H1 (cell line): ENCODE measurements at regions not wholly inside any gene's neighbourhood (a gene's known extent, or its start where the extent isn't known, plus 50 kb on each side); places are given as distances from the start of the nearest gene placed in this dataset.

ENCODE experiments used
- CTCF ChIA-PET: fragments of 300-600 bp; sonication (Branson Sonifier 250); formaldehyde crosslinking; loops from one replicate; lab custom pipeline; 2021; ENCODE audit not compliant: partially characterized antibody; lab: Charles Lee
- POLR2A ChIA-PET: fragments of 300-600 bp; sonication (Branson Sonifier 250); formaldehyde crosslinking; loops from one replicate; lab custom pipeline; 2021; ENCODE audit warnings: inconsistent platforms; ENCODE audit not compliant: partially characterized antibody; lab: Charles Lee
- DNase-seq, 2 experiments: peaks; one replicate each; pipeline versions ENCODE4 v3.0.0 to v3.0.0-alpha.2; 2010 to 2022; ENCODE audit warnings: low spot score in 2 of 2, low read depth in 1 of 2, mixed read lengths in 1 of 2
- FAIRE-seq: peaks from 2 replicates; lab custom pipeline; 2011; peaks lifted over from hg19 to GRCh38; lab: Jason Lieb, UNC
- H2AFZ ChIP-seq: 2 replicates; pipeline ENCODE4 v1.8.1; 2012; ENCODE audit warnings: low read length, inconsistent platforms
- H2AK5ac ChIP-seq: 2 replicates; pipeline ENCODE4 v1.6.1; 2013; ENCODE audit warnings: low read depth, low read length
- H2BK120ac ChIP-seq: replicated peaks from 2 replicates; pipeline ENCODE3; 2013; ENCODE audit warnings: low read depth, low read length, inconsistent platforms
- H2BK12ac ChIP-seq: 2 replicates; pipeline ENCODE4 v1.6.1; 2013; ENCODE audit warnings: low read depth, low read length
- H2BK15ac ChIP-seq: 2 replicates; pipeline ENCODE4 v1.6.1; 2013; ENCODE audit warnings: low read length
- H2BK20ac ChIP-seq: 2 replicates; pipeline ENCODE4 v1.6.1; 2013; ENCODE audit warnings: low read length
- H2BK5ac ChIP-seq: 2 replicates; pipeline ENCODE4 v1.6.1; 2013; ENCODE audit warnings: low read depth, low read length
- H3K14ac ChIP-seq: 2 replicates; pipeline ENCODE4 v1.6.1; 2013; ENCODE audit warnings: inconsistent platforms; ENCODE audit not compliant: insufficient read length
- H3K18ac ChIP-seq: 2 replicates; pipeline ENCODE4 v1.6.1; 2013; ENCODE audit warnings: low read length; ENCODE audit errors: extremely low read depth
- H3K23ac ChIP-seq: 2 replicates; pipeline ENCODE4 v1.6.1; 2013; ENCODE audit warnings: inconsistent platforms; ENCODE audit not compliant: insufficient read length
- H3K23me2 ChIP-seq: 2 replicates; pipeline ENCODE4 v1.6.1; 2013; ENCODE audit warnings: low read depth, low read length
- H3K27ac ChIP-seq: 2 replicates; pipeline ENCODE4 v1.6.1; 2011; ENCODE audit warnings: low read depth, low read length, inconsistent platforms
- H3K27me3 ChIP-seq, 4 experiments: replicated peaks in 1 of 4; 1 replicate in 1 of 4; 2 replicates in 3 of 4; pipeline versions ENCODE4 v1.6.1 to v1.8.1; 2011 to 2013; ENCODE audit warnings: low read length in 3 of 4, mild to moderate bottlenecking in 3 of 4, inconsistent platforms in 2 of 4, mixed read lengths in 2 of 4, moderate library complexity in 1 of 4; ENCODE audit not compliant: control insufficient read depth in 3 of 4, insufficient read depth in 3 of 4; ENCODE audit errors: extremely low read depth in 1 of 4
- H3K36me3 ChIP-seq, 4 experiments: 2 replicates each; pipeline versions ENCODE4 v1.6.1 to v1.8.1; 2011 to 2013; ENCODE audit warnings: mild to moderate bottlenecking in 4 of 4, low read length in 3 of 4, moderate library complexity in 2 of 4, control low read depth in 1 of 4, inconsistent platforms in 1 of 4; ENCODE audit not compliant: insufficient read depth in 4 of 4, control insufficient read depth in 2 of 4
- H3K4ac ChIP-seq: replicated peaks from 2 replicates; pipeline ENCODE3; 2013; ENCODE audit warnings: low read length, low read depth, mixed read lengths, inconsistent platforms; ENCODE audit not compliant: insufficient read length
- H3K4me1 ChIP-seq, 4 experiments: replicated peaks in 1 of 4; 1 replicate in 1 of 4; 2 replicates in 3 of 4; pipeline versions ENCODE4 v1.6.1 to v1.8.1; 2011 to 2013; ENCODE audit warnings: low read length in 3 of 4, inconsistent platforms in 2 of 4, mixed read lengths in 1 of 4; ENCODE audit not compliant: insufficient read depth in 4 of 4, control insufficient read depth in 3 of 4
- H3K4me2 ChIP-seq, 2 experiments: 2 replicates each; pipeline versions ENCODE4 v1.6.1 to v1.8.1; 2011 to 2013; ENCODE audit warnings: low read depth in 2 of 2, low read length in 2 of 2, control low read depth in 1 of 2, inconsistent platforms in 1 of 2, mild to moderate bottlenecking in 1 of 2; ENCODE audit not compliant: insufficient read depth in 1 of 2
- H3K4me3 ChIP-seq, 4 experiments: fragments of 200-600, 300-600 bp in 1 of 4; sonication (generic), shearing (Covaris generic), sonication (Bioruptor Twin) in 1 of 4; 2 replicates each; pipeline versions ENCODE4 v1.5.1 to v1.8.1; 2011 to 2016; ENCODE audit warnings: low read length in 4 of 4, low read depth in 3 of 4, control low read depth in 2 of 4, inconsistent platforms in 2 of 4, mild to moderate bottlenecking in 2 of 4, mixed read lengths in 1 of 4, moderate library complexity in 1 of 4; ENCODE audit not compliant: insufficient read depth in 2 of 4; ENCODE audit errors: extremely low read depth in 1 of 4
- H3K56ac ChIP-seq: replicated peaks from 2 replicates; pipeline ENCODE3; 2013; ENCODE audit warnings: low read depth, mild to moderate bottlenecking, mixed read lengths, low read length, inconsistent platforms; ENCODE audit not compliant: insufficient read length
- H3K79me1 ChIP-seq: 2 replicates; pipeline ENCODE4 v1.6.1; 2013; ENCODE audit warnings: low read depth, low read length, control low read depth
- H3K79me2 ChIP-seq, 2 experiments: 2 replicates each; pipeline versions ENCODE4 v1.6.1 to v1.8.1; 2012 to 2013; ENCODE audit warnings: low read length in 2 of 2, mild to moderate bottlenecking in 2 of 2, inconsistent platforms in 1 of 2; ENCODE audit not compliant: insufficient read depth in 2 of 2, control insufficient read depth in 1 of 2
- H3K9ac ChIP-seq, 4 experiments: replicated peaks in 1 of 4; 1 replicate in 1 of 4; 2 replicates in 3 of 4; pipeline versions ENCODE4 v1.6.1 to v1.8.1; 2011 to 2013; ENCODE audit warnings: low read depth in 3 of 4, low read length in 3 of 4, control low read depth in 2 of 4, mild to moderate bottlenecking in 2 of 4, moderate library complexity in 2 of 4, inconsistent platforms in 1 of 4; ENCODE audit errors: extremely low read depth in 1 of 4
- H3K9me3 ChIP-seq, 2 experiments: 2 replicates each; pipeline versions ENCODE4 v1.6.1 to v1.8.1; 2012 to 2013; ENCODE audit warnings: mild to moderate bottlenecking in 2 of 2, moderate library complexity in 2 of 2, control low read depth in 1 of 2, inconsistent platforms in 1 of 2, low read depth in 1 of 2, low read length in 1 of 2, mixed read lengths in 1 of 2; ENCODE audit not compliant: insufficient read depth in 2 of 2
- H4K20me1 ChIP-seq, 2 experiments: replicated peaks in 1 of 2; 2 replicates each; pipeline versions ENCODE3 to v1.8.1; 2011 to 2013; ENCODE audit warnings: inconsistent platforms in 2 of 2, low read length in 2 of 2, mild to moderate bottlenecking in 1 of 2; ENCODE audit not compliant: insufficient read depth in 2 of 2, control insufficient read depth in 1 of 2
- H4K5ac ChIP-seq: 2 replicates; pipeline ENCODE4 v1.6.1; 2013; ENCODE audit warnings: low read length, low read depth, mixed read lengths, inconsistent platforms; ENCODE audit not compliant: insufficient read length
- H4K8ac ChIP-seq: 2 replicates; pipeline ENCODE4 v1.8.0; 2013; ENCODE audit warnings: mild to moderate bottlenecking, moderate library complexity, low read length, inconsistent platforms; ENCODE audit not compliant: insufficient read depth; ENCODE audit errors: extremely low read depth
- H4K91ac ChIP-seq: replicated peaks from 2 replicates; pipeline ENCODE3; 2013; ENCODE audit warnings: low read length, mixed read lengths, inconsistent platforms; ENCODE audit not compliant: insufficient read length
- BACH1 ChIP-seq: IDR thresholded peaks from 2 replicates; pipeline ENCODE4 v1.6.1; 2012; ENCODE audit warnings: low read length, improper control_type of control experiment
- CTCF ChIP-seq, 3 experiments: IDR thresholded peaks; 1 replicate in 2 of 3; 2 replicates in 1 of 3; pipeline versions ENCODE4 v1.5.1 to v1.6.1; 2011; ENCODE audit warnings: low read length in 3 of 3, mild to moderate bottlenecking in 3 of 3, inconsistent platforms in 2 of 3, low read depth in 1 of 3, moderate library complexity in 1 of 3; ENCODE audit not compliant: insufficient read depth in 1 of 3; ENCODE audit errors: control extremely low read depth in 1 of 3
- GABPA ChIP-seq: IDR thresholded peaks from 2 replicates; pipeline ENCODE4 v1.6.1; 2011; ENCODE audit warnings: mild to moderate bottlenecking, low read length, moderate library complexity, borderline replicate concordance; ENCODE audit not compliant: insufficient read depth
- GTF2F1 ChIP-seq: IDR thresholded peaks from 2 replicates; pipeline ENCODE4 v1.6.1; 2012; ENCODE audit warnings: low read depth, low read length, improper control_type of control experiment, borderline replicate concordance
- KDM1A ChIP-seq: fragments of 200-600, 300-600 bp; sonication (generic); IDR thresholded peaks from 2 replicates; pipeline ENCODE4 v1.7.1; 2016; ENCODE audit warnings: mild to moderate bottlenecking, low read length, borderline replicate concordance
- MAFK ChIP-seq: IDR thresholded peaks from 2 replicates; pipeline ENCODE4 v1.6.1; 2012; ENCODE audit warnings: low read depth, mild to moderate bottlenecking, improper control_type of control experiment, low read length
- NRF1 ChIP-seq: IDR thresholded peaks from 2 replicates; pipeline ENCODE4 v1.6.1; 2011; ENCODE audit warnings: mild to moderate bottlenecking, low read depth, low read length, improper control_type of control experiment
- POLR2AphosphoS5 ChIP-seq: IDR thresholded peaks from 2 replicates; pipeline ENCODE4 v1.6.1; 2011; ENCODE audit warnings: low read depth, low read length
- RAD21 ChIP-seq, 2 experiments: IDR thresholded peaks in 1 of 2; conservative IDR thresholded peaks in 1 of 2; 2 replicates each; pipeline ENCODE4 v1.6.1; 2011; ENCODE audit warnings: low read depth in 2 of 2, low read length in 2 of 2, improper control_type of control experiment in 1 of 2, inconsistent platforms in 1 of 2, mild to moderate bottlenecking in 1 of 2, moderate library complexity in 1 of 2
- RFX5 ChIP-seq: IDR thresholded peaks from 2 replicates; pipeline ENCODE4 v1.6.1; 2011; ENCODE audit warnings: low read depth, low read length, improper control_type of control experiment, borderline replicate concordance
- SIN3A ChIP-seq, 2 experiments: IDR thresholded peaks in 1 of 2; conservative IDR thresholded peaks in 1 of 2; 2 replicates each; pipeline ENCODE4 v1.6.1; 2011 to 2012; ENCODE audit warnings: low read length in 2 of 2, improper control_type of control experiment in 1 of 2, low read depth in 1 of 2, mild to moderate bottlenecking in 1 of 2
- TBP ChIP-seq: IDR thresholded peaks from 2 replicates; pipeline ENCODE4 v1.6.1; 2011; ENCODE audit warnings: low read depth, low read length, improper control_type of control experiment
- WGBS, 2 experiments: shearing (Covaris generic) in 1 of 2; methylation state at CpG; one replicate each; pipeline versions ENCODE4 v1.1.6 to v1.1.7; 2013 to 2015; ENCODE audit warnings: low lambda C conversion rate in 2 of 2, mixed read lengths in 2 of 2, inconsistent platforms in 1 of 2, low coverage in 1 of 2, missing lambda C conversion rate in 1 of 2; ENCODE audit not compliant: insufficient replicate concordance in 2 of 2, insufficient coverage in 1 of 2, insufficient read length in 1 of 2; ENCODE audit errors: extremely low coverage in 1 of 2, missing lambda C conversion rate in 1 of 2; 5-methylcytosine and 5-hydroxymethylcytosine counted together

GRCh38 chr7:39855325-39855674 lies 94.8 kb upstream of the CDK13 start:
- no peak for TF ChIP-seq POLR2AphosphoS5
- TF ChIP-seq TBP = no peak
- no peak for TF ChIP-seq CTCF (IDR thresholded peaks at IDR 0.05; ENCODE audit: control extremely low read depth in 1 of 3, insufficient read depth in 1 of 3, low read depth in 1 of 3, low read length in 3 of 3)
- TF ChIP-seq NRF1 = no peak
- no peak for TF ChIP-seq BACH1
- TF ChIP-seq MAFK = no peak
- TF ChIP-seq RAD21 (IDR thresholded peaks at IDR 0.05 in 1 of 2, conservative IDR thresholded peaks at IDR 0.05 in 1 of 2; ENCODE audit: low read depth in 2 of 2, low read length in 2 of 2) = no peak
- no peak for TF ChIP-seq KDM1A
- no peak for TF ChIP-seq GABPA
- no peak for TF ChIP-seq SIN3A (conservative IDR thresholded peaks at IDR 0.05 in 1 of 2, IDR thresholded peaks at IDR 0.05 in 1 of 2; ENCODE audit: low read depth in 1 of 2, low read length in 2 of 2)
- no peak for TF ChIP-seq RFX5
- TF ChIP-seq GTF2F1 = no peak
- Histone ChIP-seq H4K20me1 (no peaks in the 10 kb centered on the region), H3K36me3 (no peaks in the 10 kb centered on the region), H3K56ac (no peak overlapping the region), H3K79me2 (no peaks in the 10 kb centered on the region), H3K9me3 (no peaks in the 10 kb centered on the region), H3K18ac (no peak overlapping the region), H3K23ac (no peak overlapping the region), H3K9ac (no peak overlapping the region), H3K27me3 (no peaks in the 10 kb centered on the region; a peak in 2 of 7 replicates), H2BK12ac (no peak overlapping the region), H2BK120ac (no peak overlapping the region), H3K27ac (no peak overlapping the region), H3K79me1 (no peaks in the 10 kb centered on the region), H3K23me2 (no peaks in the 10 kb centered on the region), H4K8ac (no peak overlapping the region), H3K4me3 (peak overlapping the region in 1 of 4 experiments; percentile 42; a peak in 1 of 8 replicates), H3K4me2 (no peak overlapping the region; a peak in 2 of 4 replicates), H4K5ac (no peak overlapping the region), H2BK15ac (no peak overlapping the region), H2AK5ac (no peak overlapping the region), H2BK20ac (no peak overlapping the region), H2BK5ac (no peak overlapping the region), H4K91ac (no peak overlapping the region), H3K4me1 (no peaks in the 10 kb centered on the region), H2AFZ (peak overlapping the region; percentile 50; the same call in 1 of the 2 replicates), H3K4ac (no peak overlapping the region), H3K14ac (no peak overlapping the region)
- no peak for FAIRE-seq
- WGBS, 2 experiments = 74% methylated on average over 1 of the region's 1 CpG; no CpG with 5 or more reads in 1 of the 2 experiments
- ChIA-PET POLR2A (no interaction called here), CTCF (interaction anchor here (0.9 to 1.2 kb wide), 2 partner anchors 275 to 278 kb away, joined by 4 read pairs; no protein-coding TSS in a partner anchor)
- no peak for DNase-seq
